HUES64 (cell line): ENCODE measurements at regions not wholly inside any gene's neighbourhood (a gene's known extent, or its start where the extent isn't known, plus 50 kb on each side); places are given as distances from the start of the nearest gene placed in this dataset.

Source experiments
- H3K27ac ChIP-seq: 2 replicates; pipeline ENCODE4 v1.7.0; 2013; ENCODE audit warnings: low read depth, low read length, inconsistent platforms
- H3K27me3 ChIP-seq: 2 replicates; pipeline ENCODE4 v1.6.1; 2013; ENCODE audit warnings: mild to moderate bottlenecking, low read length; ENCODE audit not compliant: insufficient read depth
- H3K36me3 ChIP-seq: 2 replicates; pipeline ENCODE4 v1.6.1; 2013; ENCODE audit warnings: mild to moderate bottlenecking, low read length; ENCODE audit not compliant: insufficient read depth
- H3K4me1 ChIP-seq: 2 replicates; pipeline ENCODE4 v1.6.1; 2013; ENCODE audit warnings: mild to moderate bottlenecking, low read length, moderate library complexity; ENCODE audit not compliant: insufficient read depth
- H3K4me3 ChIP-seq: 2 replicates; pipeline ENCODE4 v1.5.1; 2013; ENCODE audit warnings: mild to moderate bottlenecking, low read length, moderate library complexity
- H3K9ac ChIP-seq: 2 replicates; pipeline ENCODE4 v1.6.1; 2013; ENCODE audit warnings: mild to moderate bottlenecking, low read depth, low read length
- H3K9me3 ChIP-seq: 2 replicates; pipeline ENCODE4 v1.6.1; 2013; ENCODE audit warnings: low read depth, low read length; ENCODE audit not compliant: insufficient read depth
- WGBS: fragments of 150-250, 120-280 bp; methylation state at CpG from one replicate; pipeline ENCODE4 v1.1.7; 2013; ENCODE audit warnings: missing lambda C conversion rate; 5-methylcytosine and 5-hydroxymethylcytosine counted together

DNA sequence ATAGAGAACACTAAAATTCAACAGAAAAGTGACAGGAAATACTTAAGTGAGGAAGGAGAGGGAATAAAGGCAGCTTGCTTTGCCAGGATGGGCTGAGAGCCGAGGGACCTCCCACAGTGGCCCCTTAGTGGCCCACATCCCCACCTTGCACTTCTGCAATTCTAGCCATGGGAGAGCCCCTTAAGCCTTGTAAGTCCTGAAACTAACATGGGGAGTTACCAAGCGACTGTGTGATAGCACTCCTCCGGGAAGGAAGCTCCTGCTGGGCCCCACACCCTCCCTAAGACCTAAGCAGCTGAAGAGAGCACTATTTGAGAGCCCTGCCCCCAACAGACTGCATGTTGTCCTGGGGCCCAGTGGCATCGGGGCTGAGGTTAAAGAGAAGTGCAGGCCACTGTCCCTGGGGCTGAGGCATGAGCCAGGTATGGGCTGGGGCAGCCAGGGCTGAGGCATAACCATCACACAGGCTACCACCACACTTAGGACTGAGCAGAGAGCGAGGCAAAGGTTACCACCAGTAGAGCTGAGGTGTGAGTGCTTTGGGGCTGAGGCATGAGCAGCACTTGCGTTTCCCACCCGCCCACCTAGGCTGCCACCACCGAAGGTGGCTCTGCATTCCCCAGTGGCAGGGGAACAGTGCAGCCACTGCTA lies 301.8 kb upstream of the TRPC7 start:
- Histone ChIP-seq H3K4me3 (no peak overlapping the region), H3K9ac (no peak overlapping the region), H3K9me3 (no peaks in the 10 kb centered on the region), H3K36me3 (no peaks in the 10 kb centered on the region), H3K4me1 (peaks cover 8% of the 10 kb centered on the region; the same call in 1 of the 2 replicates), H3K27me3 (no peaks in the 10 kb centered on the region), H3K27ac (no peak overlapping the region)
- 63% methylated on average over 8 of the region's 8 CpGs for WGBS

- H3K4me1 ChIP-seq = peaks cover 8% of the 10 kb centered on the region; the same call in 1 of the 2 replicates
- no peaks in the 10 kb centered on the region for H3K36me3 ChIP-seq
- H3K9me3 ChIP-seq = no peaks in the 10 kb centered on the region
- no peak overlapping the region for H3K9ac ChIP-seq
- H3K4me3 ChIP-seq = no peak overlapping the region
- WGBS = 73% methylated on average over 1 of the region's 1 CpG
- H3K27ac ChIP-seq = no peak overlapping the region
- H3K27me3 ChIP-seq = no peaks in the 10 kb centered on the region
Observed at GRCh38 chr5:136665331-136665730, 300.0 kb upstream of the TRPC7 start.

DNA sequence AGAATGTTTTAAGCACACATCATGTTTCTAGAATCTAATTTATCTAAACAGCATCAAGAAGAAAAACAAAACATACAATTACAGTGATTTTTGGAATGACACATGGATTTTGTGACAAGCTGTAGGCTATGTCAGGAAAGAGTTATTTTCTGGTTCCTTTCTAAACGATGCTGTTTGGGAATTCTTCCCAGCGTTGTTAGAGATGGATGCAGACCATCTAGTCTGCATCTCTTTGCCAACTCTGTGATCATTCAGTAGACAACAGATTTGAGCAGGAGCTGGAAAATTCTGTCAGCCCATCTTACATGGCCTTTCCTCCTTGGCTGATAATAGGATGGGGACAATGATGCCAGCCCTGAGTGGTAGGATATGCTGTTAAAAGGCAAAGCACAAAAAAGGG lies 295.7 kb upstream of the TRPC7 start:
- H3K4me1 ChIP-seq = no peaks in the 10 kb centered on the region
- no peak overlapping the region for H3K27ac ChIP-seq
- H3K4me3 ChIP-seq = no peak overlapping the region
- no peak overlapping the region for H3K9ac ChIP-seq
- 95% methylated on average over 2 of the region's 2 CpGs for WGBS
- H3K36me3 ChIP-seq = no peaks in the 10 kb centered on the region
- H3K9me3 ChIP-seq = no peaks in the 10 kb centered on the region
- H3K27me3 ChIP-seq = no peaks in the 10 kb centered on the region

DNA sequence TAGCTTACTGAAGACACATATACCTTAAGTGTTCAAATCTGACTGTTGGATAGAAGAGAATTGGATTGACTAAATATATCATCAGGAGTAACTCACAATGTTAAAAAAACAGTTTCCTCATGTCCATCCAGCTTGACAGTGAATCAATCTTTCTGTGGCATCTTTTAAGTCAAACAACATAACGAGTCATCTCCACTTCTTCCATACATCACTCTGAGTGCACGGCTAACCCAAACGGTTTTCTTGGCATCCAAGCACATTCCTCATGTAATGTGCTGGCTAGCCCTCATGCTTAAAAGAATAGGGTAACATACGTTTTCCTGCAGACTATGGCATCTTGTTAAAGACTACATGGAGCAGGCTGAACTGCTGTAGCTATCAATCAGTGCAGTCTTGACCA lies 291.5 kb upstream of the TRPC7 start:
- 90% methylated on average over 4 of the region's 4 CpGs for WGBS
- H3K9ac ChIP-seq = no peak overlapping the region
- no peaks in the 10 kb centered on the region for H3K27me3 ChIP-seq
- H3K4me1 ChIP-seq = no peaks in the 10 kb centered on the region
- no peak overlapping the region for H3K27ac ChIP-seq
- no peak overlapping the region for H3K4me3 ChIP-seq
- peaks cover 8% of the 10 kb centered on the region; the same call in 1 of the 2 replicates for H3K9me3 ChIP-seq
- no peaks in the 10 kb centered on the region for H3K36me3 ChIP-seq

DNA sequence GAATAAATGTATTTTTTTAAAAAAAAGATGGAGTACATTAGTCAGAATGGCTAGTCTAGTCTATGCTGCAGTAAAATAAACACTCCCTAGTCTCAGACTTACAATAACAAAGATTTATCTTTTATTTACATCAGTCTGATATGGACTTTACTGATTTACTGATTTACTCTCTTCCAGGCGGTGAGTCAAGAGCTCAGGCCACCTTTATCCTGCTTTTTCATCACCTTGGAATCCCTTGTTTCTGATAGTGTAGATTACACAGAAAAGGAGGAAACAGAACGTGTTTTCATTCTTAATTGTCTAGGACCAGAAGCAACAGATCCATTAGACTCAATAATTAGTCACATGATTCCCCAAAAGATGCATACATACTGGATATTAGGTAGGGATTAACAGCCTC lies 290.1 kb upstream of the TRPC7 start:
- Histone ChIP-seq H3K9ac (no peak overlapping the region), H3K27me3 (no peaks in the 10 kb centered on the region), H3K36me3 (no peaks in the 10 kb centered on the region), H3K4me3 (no peak overlapping the region), H3K27ac (no peak overlapping the region), H3K9me3 (peaks cover 11% of the 10 kb centered on the region; the same call in 1 of the 2 replicates), H3K4me1 (no peaks in the 10 kb centered on the region)
- WGBS = 93% methylated on average over 2 of the region's 2 CpGs

- Histone ChIP-seq H3K9me3 (peaks cover 4% of the 10 kb centered on the region; the same call in 1 of the 2 replicates), H3K36me3 (no peaks in the 10 kb centered on the region), H3K9ac (no peak overlapping the region), H3K4me3 (no peak overlapping the region), H3K27ac (no peak overlapping the region), H3K4me1 (no peaks in the 10 kb centered on the region), H3K27me3 (no peaks in the 10 kb centered on the region)
- 98% methylated on average over 2 of the region's 2 CpGs for WGBS
Observed at GRCh38 chr5:136646915-136647314, 281.6 kb upstream of the TRPC7 start.

DNA sequence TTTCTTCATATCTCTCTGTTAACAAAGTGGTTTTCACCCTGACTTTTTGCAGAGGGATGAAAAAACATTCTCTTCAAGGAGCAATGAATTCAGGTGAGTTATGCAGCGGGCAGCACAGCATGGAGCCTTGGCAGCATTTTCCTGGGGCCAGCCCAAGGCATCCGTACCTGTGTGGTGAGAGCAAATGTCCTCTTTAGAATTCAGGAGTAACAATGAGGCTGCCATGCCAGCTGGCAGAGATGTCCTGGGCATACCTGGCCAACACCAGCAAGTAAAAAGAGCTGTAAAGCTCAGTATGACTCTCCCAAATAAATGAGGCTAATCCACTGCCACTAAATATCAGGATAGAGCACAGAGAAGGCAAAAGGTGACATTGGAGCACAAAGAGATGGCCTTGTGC lies 277.6 kb upstream of the TRPC7 start:
- H3K36me3 ChIP-seq = no peaks in the 10 kb centered on the region
- no peaks in the 10 kb centered on the region for H3K9me3 ChIP-seq
- no peak overlapping the region for H3K4me3 ChIP-seq
- no peak overlapping the region for H3K27ac ChIP-seq
- H3K4me1 ChIP-seq = no peaks in the 10 kb centered on the region
- H3K27me3 ChIP-seq = no peaks in the 10 kb centered on the region
- 92% methylated on average over 2 of the region's 2 CpGs for WGBS
- H3K9ac ChIP-seq = no peak overlapping the region

DNA sequence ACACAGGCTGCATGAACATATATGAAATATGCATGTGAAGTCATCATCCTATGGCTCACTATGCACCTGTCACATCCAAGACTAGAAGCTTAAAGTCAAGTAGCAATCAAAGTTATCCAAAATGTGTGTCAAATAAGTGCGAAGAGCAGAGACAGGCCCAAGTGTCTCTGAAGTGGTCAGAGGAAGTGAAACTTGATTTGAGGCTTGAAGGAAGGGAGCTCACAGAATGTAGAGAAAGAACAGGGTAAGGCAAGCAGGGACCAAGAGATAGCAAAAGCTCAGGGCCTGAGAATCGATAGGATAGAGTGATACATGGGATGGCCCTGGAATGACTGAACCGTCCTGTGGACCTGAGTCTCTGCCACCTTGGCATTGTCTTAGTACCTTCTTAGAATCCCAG lies 274.3 kb upstream of the TRPC7 start:
- Histone ChIP-seq H3K27me3 (no peaks in the 10 kb centered on the region), H3K36me3 (no peaks in the 10 kb centered on the region)
- 97% methylated on average over 3 of the region's 3 CpGs for WGBS

GRCh38 chr5:136638084-136638483 lies 272.7 kb upstream of the TRPC7 start:
- WGBS = 93% methylated on average over 1 of the region's 1 CpG
- no peaks in the 10 kb centered on the region for H3K27me3 ChIP-seq
- H3K9ac ChIP-seq = no peak overlapping the region

More for the DNA sequence above, 274.3 kb upstream of the TRPC7 start:
- Histone ChIP-seq H3K27ac (no peak overlapping the region), H3K9me3 (no peaks in the 10 kb centered on the region), H3K4me3 (no peak overlapping the region), H3K4me1 (no peaks in the 10 kb centered on the region), H3K9ac (no peak overlapping the region)

GRCh38 chr5:136636001-136636400 lies 270.7 kb upstream of the TRPC7 start:
- Histone ChIP-seq H3K27ac (no peak overlapping the region), H3K4me3 (no peak overlapping the region), H3K9ac (no peak overlapping the region), H3K4me1 (no peaks in the 10 kb centered on the region), H3K36me3 (no peaks in the 10 kb centered on the region), H3K27me3 (no peaks in the 10 kb centered on the region), H3K9me3 (no peaks in the 10 kb centered on the region)
- 100% methylated on average over 1 of the region's 1 CpG for WGBS

More at GRCh38 chr5:136638084-136638483, 272.7 kb upstream of the TRPC7 start:
- Histone ChIP-seq H3K4me3 (no peak overlapping the region), H3K9me3 (no peaks in the 10 kb centered on the region), H3K4me1 (no peaks in the 10 kb centered on the region), H3K36me3 (no peaks in the 10 kb centered on the region), H3K27ac (no peak overlapping the region)

GRCh38 chr5:136631186-136631585 lies 265.8 kb upstream of the TRPC7 start:
- no peak overlapping the region for H3K4me3 ChIP-seq
- H3K9ac ChIP-seq = no peak overlapping the region
- WGBS = 78% methylated on average over 1 of the region's 1 CpG
- no peaks in the 10 kb centered on the region for H3K27me3 ChIP-seq
- no peaks in the 10 kb centered on the region for H3K9me3 ChIP-seq
- H3K4me1 ChIP-seq = no peaks in the 10 kb centered on the region
- no peak overlapping the region for H3K27ac ChIP-seq
- no peaks in the 10 kb centered on the region for H3K36me3 ChIP-seq
